ENCODE measurements at regions not wholly inside any gene's neighbourhood (a gene's known extent, or its start where the extent isn't known, plus 50 kb on each side); places are given as distances from the start of the nearest gene placed in this dataset.
A peak's percentile ranks its signal among the peaks of the same experiment; 100 is the strongest.

- Histone ChIP-seq H3K79me1 (replicated peaks; ENCODE audit: low read length, poor library complexity, severe bottlenecking) (no peaks in the 10 kb centered on the region), H3K14ac (ENCODE audit: low read length in 2 of 2) (no peak overlapping the region), H3K18ac (ENCODE audit: low read depth in 1 of 2, low read length in 2 of 2) (no peak overlapping the region), H2BK120ac (ENCODE audit: low read depth, low read length) (no peak overlapping the region), H3K23ac (ENCODE audit: low read length in 2 of 2) (no peak overlapping the region), H2BK15ac (ENCODE audit: low read depth, poor library complexity, severe bottlenecking) (no peak overlapping the region), H3K4me1 (ENCODE audit: control insufficient read depth, insufficient read depth, low read depth, low read length) (no peaks in the 10 kb centered on the region), H3K4me2 (ENCODE audit: low read length, poor library complexity, severe bottlenecking) (no peak overlapping the region), H3K36me3 (ENCODE audit: control insufficient read depth in 1 of 2, insufficient read depth in 2 of 2, low read depth in 1 of 2, low read length in 2 of 2) (no peaks in the 10 kb centered on the region), H3K9ac (ENCODE audit: low read length) (no peak overlapping the region), H4K91ac (ENCODE audit: low read length) (no peak overlapping the region), H3K27ac (ENCODE audit: low read length, poor library complexity, severe bottlenecking) (no peak overlapping the region), H4K8ac (ENCODE audit: low read length) (no peak overlapping the region), H3K27me3 (ENCODE audit: control insufficient read depth in 1 of 2, insufficient read depth in 1 of 2, low read length in 2 of 2) (peaks cover 0 to 9% of the 10 kb centered on the region in 2 experiments), H2AFZ (ENCODE audit: low read depth, low read length) (no peak overlapping the region), H3K4ac (ENCODE audit: low read depth in 1 of 2, low read length in 2 of 2) (no peak overlapping the region), H2BK5ac (ENCODE audit: low read depth, low read length, poor library complexity, severe bottlenecking) (no peak overlapping the region), H2BK12ac (ENCODE audit: low read length in 2 of 2) (no peak overlapping the region), H3K9me3 (ENCODE audit: control insufficient read depth, low read length) (no peaks in the 10 kb centered on the region), H3K4me3 (ENCODE audit: insufficient read depth in 1 of 2, low read depth in 1 of 2, low read length in 2 of 2) (no peak overlapping the region), H2AK5ac (ENCODE audit: low read length, severe bottlenecking) (no peak overlapping the region)
- no peak for DNase-seq
- 84% methylated on average over 3 of the region's 4 CpGs for WGBS
Observed at GRCh38 chr5:71832812-71833715, 114.0 kb downstream of the CARTPT start.

- no peak for DNase-seq
- Histone ChIP-seq H2BK120ac (ENCODE audit: low read depth, low read length) (no peak overlapping the region), H3K9ac (ENCODE audit: low read length) (no peak overlapping the region), H3K14ac (ENCODE audit: low read length in 2 of 2) (no peak overlapping the region), H3K4ac (ENCODE audit: low read depth in 1 of 2, low read length in 2 of 2) (no peak overlapping the region), H2BK15ac (ENCODE audit: low read depth, poor library complexity, severe bottlenecking) (no peak overlapping the region), H3K4me3 (ENCODE audit: insufficient read depth in 1 of 2, low read depth in 1 of 2, low read length in 2 of 2) (no peak overlapping the region), H2BK12ac (ENCODE audit: low read length in 2 of 2) (no peak overlapping the region), H3K27me3 (ENCODE audit: control insufficient read depth in 1 of 2, insufficient read depth in 1 of 2, low read length in 2 of 2) (peaks cover 0 to 17% of the 10 kb centered on the region in 2 experiments), H2AFZ (ENCODE audit: low read depth, low read length) (no peak overlapping the region), H3K9me3 (ENCODE audit: control insufficient read depth, low read length) (no peaks in the 10 kb centered on the region), H3K18ac (ENCODE audit: low read depth in 1 of 2, low read length in 2 of 2) (no peak overlapping the region), H3K4me1 (ENCODE audit: control insufficient read depth, insufficient read depth, low read depth, low read length) (no peaks in the 10 kb centered on the region), H2AK5ac (ENCODE audit: low read length, severe bottlenecking) (no peak overlapping the region), H3K79me1 (replicated peaks; ENCODE audit: low read length, poor library complexity, severe bottlenecking) (no peaks in the 10 kb centered on the region), H2BK5ac (ENCODE audit: low read depth, low read length, poor library complexity, severe bottlenecking) (no peak overlapping the region), H3K27ac (ENCODE audit: low read length, poor library complexity, severe bottlenecking) (no peak overlapping the region), H4K8ac (ENCODE audit: low read length) (no peak overlapping the region), H3K23ac (ENCODE audit: low read length in 2 of 2) (no peak overlapping the region), H4K91ac (ENCODE audit: low read length) (no peak overlapping the region), H3K4me2 (ENCODE audit: low read length, poor library complexity, severe bottlenecking) (no peak overlapping the region), H3K36me3 (ENCODE audit: control insufficient read depth in 1 of 2, insufficient read depth in 2 of 2, low read depth in 1 of 2, low read length in 2 of 2) (no peaks in the 10 kb centered on the region)
- WGBS = 90% methylated on average over 2 of the region's 2 CpGs
Observed at GRCh38 chr5:71834601-71835000, 115.5 kb downstream of the CARTPT start.

GRCh38 chr5:71836084-71836483 is 117.0 kb downstream of the CARTPT start:
- Histone ChIP-seq H3K23ac (ENCODE audit: low read length in 2 of 2) (no peak overlapping the region), H3K4me2 (ENCODE audit: low read length, poor library complexity, severe bottlenecking) (no peak overlapping the region), H3K27ac (ENCODE audit: low read length, poor library complexity, severe bottlenecking) (no peak overlapping the region), H3K4me3 (ENCODE audit: insufficient read depth in 1 of 2, low read depth in 1 of 2, low read length in 2 of 2) (no peak overlapping the region), H3K79me1 (replicated peaks; ENCODE audit: low read length, poor library complexity, severe bottlenecking) (no peaks in the 10 kb centered on the region), H4K91ac (ENCODE audit: low read length) (no peak overlapping the region), H3K9ac (ENCODE audit: low read length) (no peak overlapping the region), H3K9me3 (ENCODE audit: control insufficient read depth, low read length) (peaks cover 5% of the 10 kb centered on the region), H2BK12ac (ENCODE audit: low read length in 2 of 2) (no peak overlapping the region), H2AFZ (ENCODE audit: low read depth, low read length) (no peak overlapping the region), H3K4ac (ENCODE audit: low read depth in 1 of 2, low read length in 2 of 2) (no peak overlapping the region), H3K4me1 (ENCODE audit: control insufficient read depth, insufficient read depth, low read depth, low read length) (no peaks in the 10 kb centered on the region), H2AK5ac (ENCODE audit: low read length, severe bottlenecking) (no peak overlapping the region), H3K27me3 (ENCODE audit: control insufficient read depth in 1 of 2, insufficient read depth in 1 of 2, low read length in 2 of 2) (peaks cover 0 to 18% of the 10 kb centered on the region in 2 experiments), H3K18ac (ENCODE audit: low read depth in 1 of 2, low read length in 2 of 2) (no peak overlapping the region), H2BK15ac (ENCODE audit: low read depth, poor library complexity, severe bottlenecking) (no peak overlapping the region), H4K8ac (ENCODE audit: low read length) (no peak overlapping the region), H3K36me3 (ENCODE audit: control insufficient read depth in 1 of 2, insufficient read depth in 2 of 2, low read depth in 1 of 2, low read length in 2 of 2) (no peaks in the 10 kb centered on the region), H2BK5ac (ENCODE audit: low read depth, low read length, poor library complexity, severe bottlenecking) (no peak overlapping the region), H3K14ac (ENCODE audit: low read length in 2 of 2) (no peak overlapping the region), H2BK120ac (ENCODE audit: low read depth, low read length) (no peak overlapping the region)
- DNase-seq = peak; percentile 23

- peaks cover 0 to 23% of the 10 kb centered on the region in 2 experiments for H3K27me3 ChIP-seq (ENCODE audit: control insufficient read depth in 1 of 2, insufficient read depth in 1 of 2, low read length in 2 of 2)
- H3K36me3 ChIP-seq (ENCODE audit: control insufficient read depth in 1 of 2, insufficient read depth in 2 of 2, low read depth in 1 of 2, low read length in 2 of 2) = no peaks in the 10 kb centered on the region
- no peak overlapping the region for H2BK5ac ChIP-seq (ENCODE audit: low read depth, low read length, poor library complexity, severe bottlenecking)
- peaks cover 9% of the 10 kb centered on the region for H3K9me3 ChIP-seq (ENCODE audit: control insufficient read depth, low read length)
- no peak overlapping the region for H2AK5ac ChIP-seq (ENCODE audit: low read length, severe bottlenecking)
- no peak overlapping the region for H3K4me2 ChIP-seq (ENCODE audit: low read length, poor library complexity, severe bottlenecking)
- peak; percentile 7 for DNase-seq
- H3K27ac ChIP-seq (ENCODE audit: low read length, poor library complexity, severe bottlenecking) = no peak overlapping the region
- H2BK15ac ChIP-seq (ENCODE audit: low read depth, poor library complexity, severe bottlenecking) = no peak overlapping the region
- no peak overlapping the region for H3K23ac ChIP-seq (ENCODE audit: low read length in 2 of 2)
- no peak overlapping the region for H3K14ac ChIP-seq (ENCODE audit: low read length in 2 of 2)
- no peaks in the 10 kb centered on the region for H3K79me1 ChIP-seq (replicated peaks; ENCODE audit: low read length, poor library complexity, severe bottlenecking)
- H4K8ac ChIP-seq (ENCODE audit: low read length) = no peak overlapping the region
- H3K4ac ChIP-seq (ENCODE audit: low read depth in 1 of 2, low read length in 2 of 2) = no peak overlapping the region
- H3K4me3 ChIP-seq (ENCODE audit: insufficient read depth in 1 of 2, low read depth in 1 of 2, low read length in 2 of 2) = no peak overlapping the region
- no peak overlapping the region for H2BK12ac ChIP-seq (ENCODE audit: low read length in 2 of 2)
- no peaks in the 10 kb centered on the region for H3K4me1 ChIP-seq (ENCODE audit: control insufficient read depth, insufficient read depth, low read depth, low read length)
- no peak overlapping the region for H3K18ac ChIP-seq (ENCODE audit: low read depth in 1 of 2, low read length in 2 of 2)
- H2BK120ac ChIP-seq (ENCODE audit: low read depth, low read length) = no peak overlapping the region
- H2AFZ ChIP-seq (ENCODE audit: low read depth, low read length) = no peak overlapping the region
- H4K91ac ChIP-seq (ENCODE audit: low read length) = no peak overlapping the region
- WGBS = 92% methylated on average over 4 of the region's 5 CpGs
- no peak overlapping the region for H3K9ac ChIP-seq (ENCODE audit: low read length)
Observed at GRCh38 chr5:71836559-71837112, 117.6 kb downstream of the CARTPT start.

All from mesenchymal stem cell (in vitro differentiated cells and primary cell).